Endometrium (tissue), 2 donors: ENCODE measurements at regions not wholly inside any gene's neighbourhood (a gene's known extent, or its start where the extent isn't known, plus 50 kb on each side); places are given as distances from the start of the nearest gene placed in this dataset.

Experiments
- FAIRE-seq: peaks from 2 replicates; lab custom pipeline; 2012; peaks lifted over from hg19 to GRCh38; lab: Jason Lieb, UNC
- donor health status: control.
- donor health status: control.

GRCh38 chr2:239905884-239906654 lies 119.1 kb downstream of the NDUFA10 start:
- no peak for FAIRE-seq

- FAIRE-seq = no peak
Measured at GRCh38 chr2:239905306-239905705, 119.8 kb downstream of the NDUFA10 start.

DNA sequence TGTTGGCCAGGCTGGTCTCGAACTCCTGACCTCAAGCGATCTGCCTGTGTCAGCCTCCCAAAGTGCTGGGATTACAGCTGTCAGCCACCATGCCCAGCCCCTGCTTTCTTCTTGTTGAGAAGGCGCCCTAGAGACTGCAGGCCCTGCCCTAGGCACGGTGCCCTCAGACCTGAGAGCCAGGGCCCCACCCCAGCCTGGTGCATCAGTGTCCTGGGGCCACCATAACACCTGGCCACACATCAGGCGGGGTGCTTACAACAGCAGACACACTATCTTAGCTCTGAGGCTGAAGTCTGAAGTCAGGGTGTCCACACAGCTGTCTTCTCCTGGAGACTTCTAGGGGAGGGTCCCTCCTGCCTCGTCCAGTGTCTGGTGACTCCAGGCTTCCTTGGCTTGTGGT lies 120.6 kb downstream of the NDUFA10 start:
- no peak for FAIRE-seq

DNA sequence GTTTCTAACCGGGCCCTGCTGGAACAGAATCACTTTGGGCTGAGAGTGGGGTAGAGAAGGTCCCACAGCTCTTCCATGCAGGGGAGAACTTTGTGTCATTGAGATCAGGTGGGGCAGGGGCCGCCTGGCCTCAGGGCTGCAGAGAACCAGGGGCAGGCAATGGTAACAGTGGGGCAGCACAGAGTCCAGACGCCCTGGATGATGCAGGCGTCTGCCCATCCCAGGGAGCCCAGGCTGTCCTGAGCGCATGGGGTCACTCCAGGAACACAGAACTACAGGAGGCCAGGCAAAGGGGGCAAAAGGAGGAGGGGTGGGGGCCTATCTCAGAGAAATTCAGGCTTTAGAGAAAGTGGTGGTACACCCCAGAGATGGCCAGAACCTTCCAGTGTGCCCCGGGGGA lies 121.3 kb downstream of the NDUFA10 start:
- no peak for FAIRE-seq

DNA sequence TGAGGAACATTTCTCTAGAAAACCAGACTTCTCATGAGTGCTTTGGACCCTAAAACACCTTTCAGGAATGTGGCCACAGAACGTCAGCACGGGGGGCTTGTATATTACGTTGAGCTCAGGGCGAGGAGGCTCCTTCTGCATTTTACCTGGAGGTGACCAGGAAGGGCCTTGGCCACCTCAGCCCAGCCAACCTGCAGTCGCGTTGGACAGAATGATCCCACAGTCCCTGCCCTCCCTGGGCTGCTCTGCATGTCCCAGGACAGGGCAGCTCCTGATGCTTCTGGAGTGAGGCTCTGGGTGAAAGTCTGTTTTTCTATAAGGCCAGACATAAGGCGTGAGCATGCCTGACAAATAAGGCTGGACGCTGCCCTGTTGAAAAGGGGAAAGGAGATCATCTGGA lies 121.9 kb downstream of the NDUFA10 start:
- no peak for FAIRE-seq

DNA sequence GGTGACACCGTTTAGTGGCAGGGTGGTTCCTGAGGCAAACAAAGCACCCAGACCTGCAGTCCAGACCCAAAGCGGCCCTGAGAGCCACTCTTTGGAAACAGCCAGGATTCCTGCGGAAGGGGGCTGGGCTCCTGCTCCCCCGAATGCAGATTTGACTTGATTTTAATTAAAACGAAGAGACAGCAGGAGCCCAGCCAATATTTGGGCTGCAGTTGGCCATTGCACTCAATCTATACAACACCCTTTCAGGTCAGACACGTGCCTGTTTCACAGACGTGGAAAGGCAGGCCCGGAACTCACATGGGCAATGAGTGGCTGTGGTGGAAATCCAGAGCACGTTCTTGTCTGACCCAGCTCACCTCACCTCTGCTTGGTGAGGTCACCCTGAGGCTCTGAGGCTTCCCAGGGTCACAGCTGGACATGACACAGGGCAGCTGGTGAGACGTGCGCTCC lies 122.4 kb downstream of the NDUFA10 start:
- no peak for FAIRE-seq

DNA sequence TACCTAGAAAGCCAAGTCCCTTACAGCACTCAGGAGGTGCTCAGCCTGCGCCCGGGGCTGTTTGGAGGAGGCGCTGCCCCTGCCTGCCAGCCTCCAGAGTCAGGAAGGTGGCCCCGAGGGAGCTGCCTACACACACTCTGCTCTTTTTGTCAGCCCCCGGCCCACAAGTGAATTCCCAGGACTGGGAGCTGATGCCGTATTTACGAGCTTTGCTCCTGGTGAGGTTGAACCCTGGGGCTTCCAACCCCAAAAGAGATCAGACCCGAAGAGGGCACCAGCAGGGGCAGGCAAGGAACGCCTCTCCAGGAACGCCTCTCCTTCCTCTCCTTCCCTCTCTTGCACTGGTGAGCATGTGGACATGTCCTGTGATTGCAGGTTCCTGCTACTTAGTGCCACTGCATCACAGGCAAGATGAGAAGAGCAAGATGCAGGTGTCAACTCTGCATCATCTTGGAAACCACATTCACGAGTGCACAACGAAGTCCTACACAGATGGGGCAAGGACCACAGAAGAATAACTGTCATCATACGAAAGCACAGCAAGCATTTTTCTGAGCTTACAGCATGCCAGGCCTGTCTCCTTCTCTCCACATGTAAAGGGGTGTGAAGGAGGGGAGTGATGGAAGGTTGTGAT lies 126.7 kb downstream of the NDUFA10 start:
- FAIRE-seq = no peak

- no peak for FAIRE-seq
Measured at GRCh38 chr2:239897596-239898235, 127.4 kb downstream of the NDUFA10 start.

DNA sequence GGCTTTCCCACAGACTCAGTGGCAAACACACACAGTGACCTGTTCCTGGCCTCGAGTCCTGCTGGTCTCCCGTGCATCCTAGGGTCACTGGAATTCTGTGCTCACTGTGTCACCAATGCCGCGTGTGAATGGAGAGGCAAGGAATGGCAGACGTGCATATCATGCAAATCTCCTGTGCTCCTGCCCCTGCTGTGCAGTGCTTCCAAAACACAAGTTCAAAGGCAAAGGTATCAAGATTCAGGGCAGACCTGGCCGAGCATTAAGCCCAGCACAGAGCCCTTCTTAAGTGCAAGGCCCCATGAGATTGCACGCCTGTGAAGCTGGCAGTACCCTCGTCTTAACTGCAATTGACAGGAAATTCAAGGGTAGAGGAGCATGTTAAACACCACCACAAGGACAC lies 129.1 kb downstream of the NDUFA10 start:
- no peak for FAIRE-seq

- FAIRE-seq = no peak
Measured at GRCh38 chr2:239895669-239896068, 129.5 kb downstream of the NDUFA10 start.

GRCh38 chr2:239895116-239895515 lies 130.0 kb downstream of the NDUFA10 start:
- no peak for FAIRE-seq

DNA sequence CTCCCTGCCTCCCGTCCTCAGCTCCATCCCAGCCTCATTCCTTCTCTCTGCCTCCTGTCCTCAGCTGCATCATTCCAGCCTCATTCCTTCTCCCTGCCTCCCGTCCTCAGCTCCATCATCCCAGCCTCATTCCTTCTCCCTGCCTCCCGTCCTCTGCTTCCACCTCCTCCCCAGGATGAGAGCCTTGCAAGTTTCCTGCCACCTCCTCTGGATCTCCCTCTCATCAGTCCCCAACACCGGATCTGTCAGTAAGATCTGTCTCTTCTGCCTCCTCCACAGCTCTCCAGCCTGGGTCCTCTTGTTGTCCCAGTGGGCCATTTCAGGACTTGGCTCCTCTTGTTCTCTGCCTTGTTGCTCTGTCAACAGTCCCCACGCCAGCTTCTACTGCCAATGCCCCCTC lies 130.9 kb downstream of the NDUFA10 start:
- FAIRE-seq = no peak

- FAIRE-seq = no peak
Measured at GRCh38 chr2:239893236-239893515, 132.0 kb downstream of the NDUFA10 start.

DNA sequence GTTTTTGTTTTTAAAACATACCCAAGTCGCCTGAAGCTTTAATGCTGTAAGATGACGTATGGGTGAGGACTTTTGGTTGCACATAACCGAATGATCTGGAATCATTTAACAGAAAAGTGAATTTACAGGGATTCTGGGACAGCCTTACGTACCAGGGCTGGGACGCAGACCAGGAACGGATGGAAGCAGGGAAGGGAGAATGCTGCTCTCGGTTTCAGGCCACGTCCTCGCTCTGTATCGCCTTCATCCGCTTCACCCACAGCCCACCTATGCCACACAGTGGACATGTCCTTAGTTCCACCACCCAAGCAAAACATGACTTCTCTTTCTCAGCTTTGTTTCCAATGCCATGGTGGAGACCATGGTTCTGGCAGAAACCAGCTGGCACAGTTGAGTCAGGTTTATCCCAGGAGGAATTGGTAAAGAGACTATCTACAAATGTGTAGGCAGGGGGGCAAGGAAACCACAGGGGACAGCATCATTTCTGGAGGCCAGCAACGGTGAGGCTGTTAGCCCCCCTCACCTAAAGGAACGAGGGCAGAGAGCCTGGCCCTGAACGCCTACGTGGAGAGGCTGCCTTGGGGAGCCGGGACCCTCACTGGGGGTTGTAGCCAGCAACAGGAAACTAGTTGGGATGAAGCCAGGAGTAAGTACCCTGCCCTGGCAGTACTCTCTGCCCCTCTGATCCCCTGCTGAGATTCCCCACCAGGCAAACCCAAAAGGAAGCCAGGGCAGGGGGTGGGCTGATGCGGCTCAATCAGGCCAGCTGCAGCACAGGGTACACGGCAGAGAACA lies 132.5 kb downstream of the NDUFA10 start:
- no peak for FAIRE-seq

GRCh38 chr2:239891698-239892097 lies 133.4 kb downstream of the NDUFA10 start:
- FAIRE-seq = no peak

GRCh38 chr2:239890206-239890746 lies 134.9 kb downstream of the NDUFA10 start:
- no peak for FAIRE-seq

DNA sequence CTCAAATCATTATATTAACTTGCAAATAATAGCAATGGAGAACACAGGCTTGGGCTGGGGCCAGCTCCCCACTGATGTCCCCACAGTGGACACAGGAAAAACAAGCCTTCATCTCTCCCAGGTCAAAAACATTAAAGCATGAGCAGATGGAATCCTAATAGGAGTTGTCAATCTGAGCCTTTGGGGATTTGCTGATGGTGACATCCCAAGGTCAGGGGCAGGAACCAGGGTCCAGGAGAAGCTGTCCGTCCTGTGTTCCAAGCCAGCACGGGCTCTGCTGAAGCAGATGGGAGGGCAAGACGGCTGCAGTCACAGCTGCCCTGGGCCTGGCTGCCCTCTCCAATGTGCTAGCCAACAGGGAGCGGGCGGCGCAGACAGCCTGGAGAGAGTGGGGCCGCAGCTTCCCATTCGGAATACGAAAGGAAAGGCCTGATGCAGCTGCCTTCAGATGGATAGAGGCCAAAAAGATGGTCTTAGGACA lies 135.5 kb downstream of the NDUFA10 start:
- FAIRE-seq = no peak

DNA sequence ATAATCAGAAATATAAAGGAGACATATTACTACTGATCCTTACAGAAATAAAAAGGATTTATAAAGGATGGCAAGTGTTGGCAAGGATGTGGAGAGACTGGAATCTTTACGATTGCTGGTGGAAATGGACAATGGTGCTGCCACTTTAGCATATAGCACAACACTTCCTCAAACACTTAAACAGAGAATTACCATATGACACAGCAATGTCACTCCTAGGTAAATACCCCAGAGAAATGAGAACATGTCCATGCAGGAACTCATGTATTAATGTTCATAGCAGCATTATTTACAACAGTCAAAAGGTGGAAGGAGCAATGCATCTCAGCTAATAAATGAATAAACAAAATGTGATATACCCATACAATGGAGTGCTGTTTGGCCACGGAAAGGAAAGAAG lies 137.5 kb downstream of the NDUFA10 start:
- FAIRE-seq = no peak

GRCh38 chr2:239886781-239887180 lies 138.4 kb downstream of the NDUFA10 start:
- FAIRE-seq = no peak

GRCh38 chr2:239884875-239885274 lies 140.3 kb downstream of the NDUFA10 start:
- no peak for FAIRE-seq

GRCh38 chr2:239884051-239884405 lies 141.1 kb downstream of the NDUFA10 start:
- FAIRE-seq = no peak

DNA sequence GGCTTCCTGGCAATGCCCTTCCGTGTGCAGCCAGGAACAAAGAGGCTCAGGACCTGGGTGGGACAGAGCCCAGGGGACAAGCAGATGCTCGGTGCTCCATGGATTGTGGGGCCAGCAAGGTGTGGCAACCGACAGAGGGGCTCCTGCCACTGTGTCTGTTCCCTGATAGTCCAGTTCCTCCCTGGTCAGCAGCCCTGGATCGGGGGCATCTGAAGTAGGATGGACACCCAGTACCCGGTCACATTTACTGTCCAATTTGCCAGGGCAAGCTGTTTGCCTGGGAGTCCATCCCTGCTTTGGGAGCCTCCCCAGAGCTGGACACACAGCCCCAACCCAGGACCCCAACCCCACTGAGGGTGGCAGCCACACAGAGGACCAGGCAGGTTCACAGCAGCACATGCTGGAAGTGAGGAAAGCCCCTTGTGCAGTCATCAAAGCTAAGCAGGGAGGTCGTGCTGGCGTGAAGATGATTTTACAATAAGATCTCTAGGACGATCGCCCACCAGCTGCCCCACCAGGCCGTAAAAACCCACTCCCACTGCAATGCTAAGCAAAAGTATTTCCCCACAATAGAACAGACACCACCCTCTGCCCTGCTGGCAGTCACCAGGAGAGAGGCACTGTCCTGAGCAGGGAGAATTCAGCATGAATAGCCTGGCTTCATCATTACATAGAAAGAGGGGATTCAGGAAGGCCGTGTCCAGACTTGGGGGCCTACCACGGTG lies 141.7 kb downstream of the NDUFA10 start:
- no peak for FAIRE-seq
